B cell (primary cell): ENCODE measurements at regions not wholly inside any gene's neighbourhood (a gene's known extent, or its start where the extent isn't known, plus 50 kb on each side); places are given as distances from the start of the nearest gene placed in this dataset.

Experiments used
- EZH2 ChIP-seq: IDR thresholded peaks from 2 replicates; pipeline ENCODE4 v1.6.1; 2012; ENCODE audit warnings: borderline replicate concordance, low read depth, mild to moderate bottlenecking, moderate library complexity, low read length; ENCODE audit not compliant: insufficient read depth, poor library complexity, severe bottlenecking
- TF ChIP-seq, protein P1 (sequence below): fragments of 200-600 bp; IDR thresholded peaks from one replicate; pipeline ENCODE4 v1.8.0; 2022; ENCODE audit warnings: antibody characterized with exemption, mild to moderate bottlenecking

DNA sequence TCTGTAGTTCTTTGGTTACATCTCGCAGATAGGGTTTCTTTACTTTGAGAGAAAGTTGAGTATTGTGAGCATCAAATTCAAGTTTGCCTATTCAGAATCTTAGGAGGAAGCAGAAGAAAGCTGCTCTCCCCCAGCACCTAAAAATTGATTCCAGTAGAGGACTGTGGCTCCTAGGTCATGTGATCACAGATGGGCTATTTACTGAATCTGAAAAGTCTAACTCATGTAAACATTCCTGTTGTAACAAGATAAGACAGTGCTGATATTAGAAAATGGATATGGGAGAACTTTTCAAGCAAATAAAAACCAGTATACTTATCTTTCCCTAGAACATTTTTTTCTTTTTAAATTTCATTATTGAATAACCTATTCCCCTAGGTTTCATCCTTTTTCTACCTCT lies 308.4 kb upstream of the SLITRK3 start:
- TF ChIP-seq, protein P1, sequence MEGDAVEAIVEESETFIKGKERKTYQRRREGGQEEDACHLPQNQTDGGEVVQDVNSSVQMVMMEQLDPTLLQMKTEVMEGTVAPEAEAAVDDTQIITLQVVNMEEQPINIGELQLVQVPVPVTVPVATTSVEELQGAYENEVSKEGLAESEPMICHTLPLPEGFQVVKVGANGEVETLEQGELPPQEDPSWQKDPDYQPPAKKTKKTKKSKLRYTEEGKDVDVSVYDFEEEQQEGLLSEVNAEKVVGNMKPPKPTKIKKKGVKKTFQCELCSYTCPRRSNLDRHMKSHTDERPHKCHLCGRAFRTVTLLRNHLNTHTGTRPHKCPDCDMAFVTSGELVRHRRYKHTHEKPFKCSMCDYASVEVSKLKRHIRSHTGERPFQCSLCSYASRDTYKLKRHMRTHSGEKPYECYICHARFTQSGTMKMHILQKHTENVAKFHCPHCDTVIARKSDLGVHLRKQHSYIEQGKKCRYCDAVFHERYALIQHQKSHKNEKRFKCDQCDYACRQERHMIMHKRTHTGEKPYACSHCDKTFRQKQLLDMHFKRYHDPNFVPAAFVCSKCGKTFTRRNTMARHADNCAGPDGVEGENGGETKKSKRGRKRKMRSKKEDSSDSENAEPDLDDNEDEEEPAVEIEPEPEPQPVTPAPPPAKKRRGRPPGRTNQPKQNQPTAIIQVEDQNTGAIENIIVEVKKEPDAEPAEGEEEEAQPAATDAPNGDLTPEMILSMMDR, result no peak
- TF ChIP-seq EZH2, result no peak
